Activated CD4-positive, alpha-beta T cell treated with anti-CD3 and anti-CD28 coated beads for 48 hours (primary cell): ENCODE measurements at regions not wholly inside any gene's neighbourhood (a gene's known extent, or its start where the extent isn't known, plus 50 kb on each side); places are given as distances from the start of the nearest gene placed in this dataset.

ENCODE experiments used
- DNase-seq: peaks from one replicate; pipeline ENCODE4 v3.0.0-alpha.2; 2020

DNA sequence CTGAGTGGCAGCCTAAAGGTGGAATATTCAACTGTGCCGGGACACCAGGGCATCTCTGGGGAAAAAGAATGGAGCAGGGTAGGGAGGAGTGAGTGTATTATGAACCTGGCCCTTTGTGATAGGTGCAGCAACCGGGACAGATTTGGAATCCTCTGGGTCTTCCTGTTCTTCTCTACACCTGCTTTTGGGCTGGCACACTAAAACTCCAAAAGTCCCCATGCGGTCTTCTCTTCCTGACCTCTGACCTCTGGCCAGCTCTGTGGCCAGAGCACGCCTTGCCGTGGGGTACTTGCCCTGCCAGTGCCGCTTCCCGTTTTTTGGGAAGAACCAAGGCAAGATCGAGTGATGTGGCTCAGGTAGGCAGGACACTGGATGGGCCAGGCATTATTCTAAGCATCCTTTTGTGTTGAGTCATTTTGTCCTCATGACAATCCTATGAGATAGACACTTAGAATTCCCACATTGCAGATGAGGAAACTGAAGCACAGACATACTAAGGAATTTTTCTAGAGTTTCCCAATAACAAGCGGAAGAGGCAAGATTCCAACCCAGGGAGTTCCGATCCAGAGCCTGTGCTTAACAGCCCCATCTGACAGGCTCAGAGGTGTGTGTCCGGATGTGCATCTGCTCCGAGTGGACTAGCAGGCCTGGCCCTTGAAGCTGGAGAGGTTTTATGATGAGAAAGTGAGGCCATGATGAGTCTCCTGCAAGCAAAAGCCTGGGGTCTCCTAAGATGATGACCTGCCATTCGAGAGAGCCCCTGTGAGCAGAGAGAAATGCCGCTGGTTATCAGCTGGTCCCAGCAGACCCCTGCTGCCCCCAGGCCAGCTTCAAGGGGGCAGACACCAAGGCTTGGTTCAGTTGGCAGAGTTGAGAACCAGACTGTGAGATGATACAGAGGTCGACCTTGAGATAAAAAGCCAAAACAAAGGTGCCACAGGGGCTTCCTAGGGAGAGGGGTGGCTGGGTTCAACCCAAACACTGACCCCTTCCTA lies 67.9 kb upstream of the ESRRB start:
- no peak for DNase-seq

DNA sequence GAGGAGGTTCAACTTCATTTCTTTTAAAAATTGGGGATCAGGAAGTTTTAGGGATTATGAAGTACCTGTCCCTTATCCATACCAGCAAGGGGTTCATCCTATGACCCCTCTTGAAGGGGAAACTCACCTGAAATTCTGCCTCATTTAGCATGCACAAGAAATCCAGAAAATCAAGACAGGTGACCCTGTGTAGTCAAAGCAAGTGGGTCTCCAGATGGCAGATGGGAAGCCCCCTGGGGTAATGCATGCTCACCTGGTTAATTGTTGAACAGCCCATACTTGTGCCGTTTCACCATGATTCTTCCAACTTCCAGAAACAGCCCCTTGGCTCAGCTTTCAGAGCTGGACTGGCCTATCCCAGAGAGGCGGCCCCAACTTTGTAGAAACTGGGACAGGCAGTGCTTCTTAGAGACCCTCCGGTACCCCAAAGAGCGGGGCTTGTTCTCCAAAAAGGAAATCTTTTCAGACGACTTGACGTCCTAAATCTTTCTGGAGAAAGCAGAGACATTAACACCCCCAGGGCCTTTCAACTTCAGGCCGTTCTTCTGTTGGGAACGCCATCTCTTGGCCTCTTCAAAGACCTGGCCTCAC lies 66.3 kb upstream of the ESRRB start:
- no peak for DNase-seq

DNA sequence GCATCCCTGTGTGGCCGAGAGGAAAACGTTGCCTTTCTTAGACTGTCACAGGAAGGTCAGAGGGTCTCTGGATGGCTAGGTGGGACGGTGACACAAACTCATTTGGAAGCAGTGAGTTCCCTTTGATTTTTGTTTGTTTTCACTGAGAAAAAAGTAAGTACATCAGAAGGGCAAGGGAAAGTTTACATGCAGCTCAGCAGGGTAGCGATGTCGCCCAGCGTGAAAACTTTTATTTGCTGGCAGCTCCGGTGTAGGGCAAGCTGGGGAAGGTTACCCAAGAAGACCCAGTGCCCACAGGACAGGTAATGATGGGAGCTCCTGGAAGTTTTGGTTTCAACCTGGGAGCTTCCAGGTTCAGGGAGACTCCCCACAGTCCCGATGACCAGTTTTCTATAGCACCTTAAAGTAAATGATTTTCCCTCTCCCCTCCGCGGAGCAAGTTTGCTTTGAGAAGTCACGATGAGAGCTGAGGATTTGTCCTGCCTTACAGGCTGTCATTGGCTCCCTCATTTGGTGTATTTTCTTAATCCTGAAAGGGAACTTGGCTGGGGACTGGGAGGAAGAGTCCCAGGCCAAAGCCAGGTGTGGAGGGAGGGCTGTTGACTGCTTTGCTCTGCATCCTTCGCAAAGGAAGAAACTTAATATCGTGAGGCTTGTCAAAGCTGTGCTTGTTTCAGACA lies 64.7 kb upstream of the ESRRB start:
- DNase-seq = no peak

DNA sequence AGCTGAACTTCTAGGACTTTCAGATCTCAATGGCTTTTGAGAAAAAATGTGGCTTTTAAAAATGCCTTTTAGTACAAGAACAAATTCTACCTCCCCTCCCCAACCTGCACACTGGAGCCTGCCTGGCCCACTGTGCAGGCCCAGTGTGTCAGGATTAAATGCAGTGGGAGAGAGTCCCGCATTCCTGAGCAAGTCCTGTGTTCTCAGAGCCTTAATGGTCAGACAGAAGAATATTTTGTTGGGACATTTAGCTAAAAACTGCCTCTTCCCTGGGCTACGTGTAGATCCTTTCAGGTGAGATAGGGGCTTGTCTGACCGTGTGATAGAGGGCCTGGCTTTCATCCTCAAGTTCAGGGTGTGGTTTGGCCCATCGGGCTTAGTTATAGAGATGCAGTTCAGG lies 63.1 kb upstream of the ESRRB start:
- no peak for DNase-seq

DNA sequence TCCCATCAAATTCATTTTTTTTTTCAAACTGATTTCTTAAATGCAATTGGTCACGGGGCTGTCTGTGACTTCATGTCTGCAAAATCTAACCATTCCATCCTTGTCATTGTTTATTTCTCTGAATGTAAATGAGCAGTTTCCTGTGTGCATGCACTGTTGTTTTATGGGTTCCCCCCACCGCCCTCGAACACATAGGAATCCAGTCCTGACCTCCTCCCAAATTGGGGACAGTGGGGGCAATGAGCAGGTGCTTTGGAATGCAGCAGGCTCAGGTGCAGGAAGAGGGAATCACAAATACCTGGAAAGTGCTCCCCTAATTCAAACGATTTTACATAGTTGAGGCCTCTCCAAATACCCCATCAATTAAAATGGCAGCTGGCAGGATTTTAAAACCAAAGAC lies 62.6 kb upstream of the ESRRB start:
- DNase-seq = no peak

DNA sequence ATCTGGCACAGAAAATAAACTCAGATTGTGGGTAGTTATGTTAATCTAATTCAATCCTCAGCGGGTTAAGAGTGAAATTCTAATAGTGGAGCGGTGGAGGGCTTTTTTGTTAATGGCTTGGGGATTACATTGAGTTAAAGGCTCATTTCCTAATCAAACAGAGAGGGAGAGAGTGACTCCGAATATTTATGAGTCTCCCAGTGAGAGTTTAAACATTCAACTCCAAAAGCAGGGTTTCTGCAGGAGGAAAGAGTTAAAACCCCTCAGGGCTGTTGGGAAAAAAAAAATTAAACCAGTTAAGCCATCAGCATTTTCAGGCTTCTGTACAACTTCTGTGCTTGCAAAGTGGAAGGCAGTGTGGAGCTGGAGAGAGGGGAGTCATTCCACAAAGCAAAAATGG lies 62.1 kb upstream of the ESRRB start:
- DNase-seq = no peak

DNA sequence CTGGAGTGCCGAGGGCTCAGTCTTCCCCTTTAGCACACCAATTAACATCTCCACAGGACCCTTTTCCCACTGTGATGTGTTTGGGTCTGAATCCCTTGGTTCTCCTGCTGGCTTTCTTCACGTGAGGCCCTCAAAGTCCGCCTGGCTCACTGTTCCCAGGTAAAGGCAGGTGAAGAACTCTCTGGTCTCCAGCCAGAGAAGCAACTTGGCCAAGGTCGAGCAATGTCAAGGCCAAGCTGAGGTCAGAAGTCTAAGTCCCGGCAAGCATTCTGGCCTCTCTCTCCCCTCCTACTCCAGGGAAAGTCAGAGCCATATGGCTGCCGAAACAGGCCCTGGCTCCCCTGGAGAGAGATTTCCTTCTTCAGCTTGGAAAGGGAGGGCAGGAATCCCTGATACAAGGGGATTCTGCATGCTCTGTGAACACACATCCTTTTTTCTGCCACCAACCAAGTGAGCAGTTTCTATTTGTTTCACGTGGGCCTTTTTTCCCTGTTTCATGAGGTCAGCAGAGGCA lies 61.4 kb upstream of the ESRRB start:
- DNase-seq = no peak

DNA sequence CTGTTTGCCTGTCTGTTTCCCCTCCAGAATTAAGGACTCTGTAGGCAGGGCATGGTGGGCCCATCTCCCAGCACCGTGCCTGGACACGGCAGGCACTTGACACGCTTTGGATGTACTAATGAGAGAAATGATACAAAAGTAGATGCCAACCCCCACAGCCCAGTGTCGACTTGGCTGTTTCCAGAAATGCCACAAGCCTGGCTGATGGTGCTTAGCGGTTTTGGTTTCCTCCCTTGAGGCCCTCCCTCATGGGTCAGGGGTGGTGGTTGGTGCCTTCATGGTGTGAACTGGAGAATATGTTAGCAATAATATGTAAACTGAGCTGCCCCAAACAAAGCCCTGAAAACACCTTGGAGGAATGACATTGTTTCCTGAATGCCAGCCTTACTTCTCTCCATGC lies 55.5 kb upstream of the ESRRB start:
- DNase-seq = no peak

DNA sequence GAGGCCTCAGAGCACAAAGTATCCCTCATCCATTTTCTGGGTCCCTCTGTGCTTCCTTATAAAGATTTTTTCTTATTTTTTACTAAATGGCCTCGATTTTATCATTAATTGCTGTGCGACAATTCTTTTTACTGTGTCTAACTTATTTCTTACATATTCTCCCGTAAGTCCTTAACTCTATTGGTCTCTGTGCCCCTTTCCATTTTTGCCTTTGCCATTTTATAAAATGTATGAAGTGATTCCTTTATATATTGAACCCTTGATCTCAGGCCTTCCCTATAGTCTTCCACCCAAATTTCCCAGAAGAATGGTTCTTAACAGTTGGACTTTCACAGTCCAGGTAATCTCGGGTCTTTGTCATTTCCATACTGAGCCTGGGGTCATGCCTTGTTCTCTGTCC lies 55.0 kb upstream of the ESRRB start:
- DNase-seq = no peak

DNA sequence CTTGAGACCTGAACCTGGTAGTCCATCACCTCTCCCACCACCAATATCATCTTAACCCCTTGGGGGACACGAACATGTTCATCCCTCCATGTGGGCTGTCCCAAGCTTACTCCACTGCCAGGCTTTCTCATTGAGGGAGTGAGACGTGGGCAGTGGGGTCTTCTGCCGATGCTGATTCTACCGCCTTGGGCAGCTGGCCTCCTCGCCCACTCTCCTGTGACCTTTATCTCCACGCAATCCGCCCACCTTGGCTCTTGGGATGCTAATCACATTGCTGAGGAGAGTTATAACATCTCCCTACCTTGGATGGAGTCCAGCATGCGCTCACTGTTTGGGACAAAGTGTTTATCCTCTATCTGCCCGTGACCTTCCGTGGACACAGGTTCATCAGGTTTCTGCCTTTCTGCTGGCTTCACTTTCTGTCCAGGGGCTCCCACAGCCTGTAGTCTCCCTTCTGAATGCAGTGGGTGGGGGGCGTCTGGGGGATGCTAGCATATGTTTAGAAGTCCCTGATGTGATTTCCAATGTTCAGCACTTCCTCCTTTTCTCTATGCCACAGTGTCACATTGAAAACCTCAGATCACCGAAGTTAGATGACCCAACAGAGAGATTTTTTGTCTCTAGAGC lies 53.2 kb upstream of the ESRRB start:
- DNase-seq = no peak

DNA sequence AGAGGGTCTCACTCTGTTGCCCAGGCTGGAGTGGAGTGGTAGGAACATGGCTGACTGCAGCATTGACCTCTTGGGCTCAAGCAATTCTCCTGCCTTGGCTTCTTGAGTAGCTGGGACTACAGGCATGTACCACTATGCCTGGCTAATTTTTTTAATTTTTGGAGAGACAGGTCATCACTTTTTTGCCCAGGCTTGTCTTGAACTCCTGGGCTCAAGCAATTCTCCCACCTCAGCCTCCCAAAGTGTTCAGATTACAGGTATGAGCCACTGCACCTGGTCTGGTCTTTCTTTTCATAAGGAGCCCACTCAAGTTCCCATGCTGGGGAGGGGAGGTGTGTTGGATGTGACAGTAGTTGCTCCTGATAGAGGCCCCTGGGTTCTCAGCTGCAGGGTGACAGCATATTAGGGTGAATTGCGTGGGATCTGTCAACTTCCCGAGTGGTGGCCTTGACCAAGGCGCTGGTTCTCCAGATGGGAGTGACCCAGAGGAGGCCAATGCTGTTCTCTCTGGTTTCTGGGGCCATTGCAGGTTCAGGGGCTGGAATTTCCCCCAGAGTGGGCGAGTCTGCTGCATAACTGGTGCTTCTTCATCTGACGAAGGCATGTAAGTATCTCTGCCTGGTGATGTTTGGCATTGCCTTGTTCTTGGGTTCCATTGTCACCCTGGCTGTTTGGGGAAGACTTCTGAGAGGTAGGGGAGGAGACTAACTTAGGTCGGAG lies 52.4 kb upstream of the ESRRB start:
- DNase-seq = no peak

DNA sequence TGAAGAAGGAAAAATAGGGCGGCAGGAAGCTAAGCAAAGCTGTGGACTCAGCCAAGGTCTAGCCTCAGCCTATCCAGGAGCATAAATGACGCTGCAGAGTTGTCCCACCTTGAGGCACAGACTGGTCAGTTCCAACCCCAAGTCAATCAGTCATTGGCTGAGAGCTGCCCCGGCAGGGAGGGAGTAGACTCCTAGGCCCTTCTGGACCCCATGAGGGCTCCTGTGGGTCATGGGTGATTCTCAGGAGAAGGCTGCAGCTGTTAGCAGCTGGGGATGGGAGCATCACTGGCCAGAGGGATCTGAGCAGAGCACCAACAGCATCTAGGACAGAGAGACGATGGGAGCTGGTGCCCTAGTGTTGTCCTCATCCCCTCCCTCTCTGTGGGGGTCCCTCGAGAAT lies 51.8 kb upstream of the ESRRB start:
- DNase-seq = no peak
